Naive thymus-derived CD4-positive, alpha-beta T cell (primary cell): ENCODE measurements at regions not wholly inside any gene's neighbourhood (a gene's known extent, or its start where the extent isn't known, plus 50 kb on each side); places are given as distances from the start of the nearest gene placed in this dataset.

Experiments
- ATAC-seq: fragments of 150-1000 bp; cut with Tn5 transposase; 2 replicates; pipeline ENCODE4 v1.10.0; 2021; ENCODE audit warnings: mild to moderate bottlenecking, moderate library complexity
- CTCF ChIA-PET: fragments of 350-600 bp; sonication (Branson Sonifier 250); formaldehyde crosslinking; loops from one replicate; lab custom pipeline; 2021; ENCODE audit warnings: antibody characterized with exemption; lab: Charles Lee
- POLR2A ChIA-PET: fragments of 350-600 bp; sonication (Branson Sonifier 250); formaldehyde crosslinking; loops from one replicate; lab custom pipeline; 2021; ENCODE audit warnings: antibody characterized with exemption, inconsistent platforms; lab: Charles Lee
- DNase-seq, 9 donors: peaks; one replicate each; pipeline versions ENCODE4 v3.0.0 to v3.0.0-alpha.2; 2020 to 2022; ENCODE audit warnings: mixed read lengths in 1 of 9
- H3K27ac ChIP-seq: one replicate; pipeline ENCODE4 v1.7.0; 2013; ENCODE audit warnings: mild to moderate bottlenecking, low read depth, low read length, moderate library complexity
- H3K27me3 ChIP-seq, 2 donors: one replicate each; pipeline ENCODE4 v1.7.0; 2013; ENCODE audit warnings: low read length in 2 of 2, mild to moderate bottlenecking in 2 of 2, moderate library complexity in 2 of 2; ENCODE audit not compliant: control insufficient read depth in 2 of 2, insufficient read depth in 2 of 2
- H3K36me3 ChIP-seq, 3 experiments: 1 replicate in 2 of 3; 2 replicates in 1 of 3; pipeline ENCODE4 v1.7.0; 2013; ENCODE audit warnings: low read length in 3 of 3, mild to moderate bottlenecking in 3 of 3, moderate library complexity in 1 of 3; ENCODE audit not compliant: insufficient read depth in 3 of 3, control insufficient read depth in 2 of 3
- H3K4me1 ChIP-seq, 2 donors: one replicate each; pipeline ENCODE4 v1.7.0; 2013; ENCODE audit warnings: low read length in 2 of 2, mild to moderate bottlenecking in 2 of 2, moderate library complexity in 1 of 2; ENCODE audit not compliant: control insufficient read depth in 2 of 2, insufficient read depth in 2 of 2
- H3K4me3 ChIP-seq: 2 replicates; pipeline ENCODE4 v1.7.0; 2013; ENCODE audit warnings: mild to moderate bottlenecking, low read length
- H3K9me3 ChIP-seq, 3 experiments: 1 replicate in 2 of 3; 2 replicates in 1 of 3; pipeline ENCODE4 v1.7.0; 2013; ENCODE audit warnings: low read length in 3 of 3; ENCODE audit not compliant: control insufficient read depth in 2 of 3
- H3K27ac Mint-ChIP-seq, 9 donors: one replicate each; pipeline ENCODE4 v1.8.0; 2020 to 2022; ENCODE audit warnings: mixed read lengths in 9 of 9, mild to moderate bottlenecking in 8 of 9, moderate library complexity in 5 of 9, inconsistent platforms in 2 of 9
- H3K27me3 Mint-ChIP-seq, 5 donors: one replicate each; pipeline ENCODE4 v1.8.0; 2021 to 2022; ENCODE audit warnings: mixed read lengths in 5 of 5, mild to moderate bottlenecking in 1 of 5
- H3K36me3 Mint-ChIP-seq, 5 donors: one replicate each; pipeline ENCODE4 v1.8.0; 2020 to 2022; ENCODE audit warnings: mixed read lengths in 5 of 5, mild to moderate bottlenecking in 3 of 5, inconsistent platforms in 1 of 5
- H3K4me1 Mint-ChIP-seq, 7 donors: one replicate each; pipeline ENCODE4 v1.8.0; 2020 to 2022; ENCODE audit warnings: mixed read lengths in 7 of 7, mild to moderate bottlenecking in 3 of 7, inconsistent platforms in 1 of 7
- H3K4me3 Mint-ChIP-seq, 10 donors: one replicate each; pipeline ENCODE4 v1.8.0; 2020 to 2022; ENCODE audit warnings: mild to moderate bottlenecking in 10 of 10, mixed read lengths in 10 of 10, moderate library complexity in 6 of 10, inconsistent platforms in 2 of 10
- H3K9me3 Mint-ChIP-seq, 11 donors: one replicate each; pipeline ENCODE4 v1.8.0; 2020 to 2022; ENCODE audit warnings: mixed read lengths in 11 of 11, mild to moderate bottlenecking in 4 of 11, inconsistent platforms in 1 of 11, moderate library complexity in 1 of 11
- intact Hi-C, 2 donors: fragments of 100-400 bp; cut with micrococcal nuclease; formaldehyde crosslinking; loops; one replicate each; pipeline ENCODE4 v1.15.1; 2023

DNA sequence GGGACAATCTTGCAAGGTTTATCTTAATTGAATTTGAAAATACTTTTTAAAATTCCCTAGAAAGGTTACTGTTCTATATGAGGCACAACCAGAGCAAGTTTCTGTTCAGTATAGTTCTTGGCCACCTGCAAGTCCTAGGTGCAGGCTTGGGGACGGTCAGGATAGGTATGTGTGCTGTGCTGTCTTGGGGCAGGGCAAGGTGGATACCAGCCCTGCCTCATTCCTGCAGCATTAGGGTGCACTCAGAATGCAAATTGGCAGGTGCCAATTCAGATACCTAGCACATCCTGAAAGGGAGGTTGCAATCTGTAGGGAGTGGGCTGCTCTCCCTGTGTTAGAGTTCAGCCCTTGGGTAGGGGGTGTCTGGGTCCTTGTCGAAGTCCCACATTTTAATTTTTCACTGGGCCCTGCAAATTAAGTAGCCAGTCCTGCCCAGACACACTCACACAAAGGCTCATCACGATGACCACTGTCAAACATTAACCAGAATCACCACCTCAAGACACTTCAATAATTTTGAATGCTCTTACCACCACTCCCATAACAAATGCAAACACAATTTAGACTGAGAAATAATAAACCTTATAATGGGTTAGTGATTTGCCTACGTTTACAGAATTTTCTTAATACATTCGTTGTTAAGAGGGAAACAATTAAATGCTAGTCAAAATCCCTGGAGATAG lies 838.0 kb upstream of the NR2F2 start:
- POLR2A ChIA-PET, result no interaction called here
- no peak for ATAC-seq
- H3K27me3 Mint-ChIP-seq, result peaks cover 11 to 30% (median 27%) of the 10 kb centered on the region in 5 donors

DNA sequence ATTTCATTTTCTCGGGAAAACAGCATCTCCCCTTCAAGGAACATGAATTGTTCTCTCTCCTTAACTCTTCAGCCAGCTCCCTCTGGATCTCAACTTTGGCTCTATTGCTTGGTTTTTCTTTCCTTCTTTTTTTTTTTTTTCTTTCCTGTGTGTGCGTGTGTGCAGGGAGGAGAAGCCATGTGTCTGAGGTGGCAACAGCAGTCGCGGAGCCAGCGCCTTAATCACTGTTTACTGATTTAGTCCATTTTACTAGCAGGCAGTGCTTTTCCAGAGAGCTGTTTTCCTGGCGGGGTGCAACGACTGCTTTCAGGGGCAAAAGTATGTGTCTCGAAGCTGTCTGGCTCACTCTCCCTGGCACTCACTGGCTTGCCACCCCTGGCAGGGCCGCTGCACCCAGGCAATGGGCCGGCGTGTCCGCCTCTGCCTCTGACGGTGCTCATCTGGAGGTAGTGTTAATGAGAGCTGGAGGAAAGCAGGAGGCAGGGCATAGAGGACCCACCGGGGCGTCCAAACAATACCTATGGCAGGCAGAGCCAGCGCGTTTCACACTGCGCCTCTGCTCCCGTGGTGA lies 835.4 kb upstream of the NR2F2 start:
- no peak for DNase-seq
- intact Hi-C loops, result no loop called here
- POLR2A ChIA-PET, result no interaction called here
- Histone ChIP-seq H3K9me3 (no peaks in the 10 kb centered on the region), H3K4me1 (no peaks in the 10 kb centered on the region), H3K36me3 (no peaks in the 10 kb centered on the region), H3K4me3 (no peak overlapping the region), H3K27ac (no peak overlapping the region), H3K27me3 (no peaks in the 10 kb centered on the region)
- Mint-ChIP-seq H3K9me3 (peaks cover 0 to 4% (median 0%) of the 10 kb centered on the region in 11 donors), H3K36me3 (no peaks in the 10 kb centered on the region), H3K4me1 (peaks cover 0 to 19% (median 7%) of the 10 kb centered on the region in 7 donors), H3K27me3 (peaks cover 11 to 30% (median 27%) of the 10 kb centered on the region in 5 donors), H3K4me3 (no peak overlapping the region), H3K27ac (no peak overlapping the region)
- no peak for ATAC-seq
- CTCF ChIA-PET, result no interaction called here

More for the DNA sequence above, 838.0 kb upstream of the NR2F2 start:
- DNase-seq, result no peak
- CTCF ChIA-PET, result no interaction called here
- Histone ChIP-seq H3K9me3 (no peaks in the 10 kb centered on the region), H3K27ac (no peak overlapping the region), H3K4me3 (no peak overlapping the region), H3K36me3 (no peaks in the 10 kb centered on the region), H3K27me3 (no peaks in the 10 kb centered on the region), H3K4me1 (no peaks in the 10 kb centered on the region)
- no peak overlapping the region for H3K27ac Mint-ChIP-seq
- H3K4me3 Mint-ChIP-seq, result no peak overlapping the region
- H3K36me3 Mint-ChIP-seq, result no peaks in the 10 kb centered on the region
- no peaks in the 10 kb centered on the region for H3K4me1 Mint-ChIP-seq
- intact Hi-C loops, result no loop called here
- H3K9me3 Mint-ChIP-seq, result peaks cover 0 to 4% (median 0%) of the 10 kb centered on the region in 11 donors

- Mint-ChIP-seq H3K27ac (no peak overlapping the region), H3K27me3 (peaks cover 6 to 21% (median 19%) of the 10 kb centered on the region in 5 donors), H3K36me3 (no peaks in the 10 kb centered on the region), H3K4me3 (no peak overlapping the region), H3K9me3 (peaks cover 0 to 4% (median 0%) of the 10 kb centered on the region in 11 donors), H3K4me1 (peaks cover 0 to 25% (median 7%) of the 10 kb centered on the region in 7 donors)
- intact Hi-C loops, result no loop called here
- no peaks in the 10 kb centered on the region for H3K4me1 ChIP-seq
- no peaks in the 10 kb centered on the region for H3K9me3 ChIP-seq
- ChIA-PET CTCF (interaction anchor here (1.2 kb wide), 1 partner anchor 27 kb away, joined by 5 read pairs; no protein-coding TSS in a partner anchor), POLR2A (no interaction called here)
- ATAC-seq (no peak), DNase-seq (no peak)
- H3K27me3 ChIP-seq, result no peaks in the 10 kb centered on the region
- no peak overlapping the region for H3K27ac ChIP-seq
- H3K36me3 ChIP-seq, result no peaks in the 10 kb centered on the region
- H3K4me3 ChIP-seq, result no peak overlapping the region
Measured at GRCh38 chr15:95497634-95498033, 832.9 kb upstream of the NR2F2 start.

- ATAC-seq, result no peak
- Mint-ChIP-seq H3K27ac (no peak overlapping the region), H3K4me1 (peaks cover 0 to 25% (median 8%) of the 10 kb centered on the region in 7 donors), H3K9me3 (peaks cover 0 to 4% (median 0%) of the 10 kb centered on the region in 11 donors), H3K4me3 (no peak overlapping the region), H3K27me3 (peaks cover 4 to 21% (median 19%) of the 10 kb centered on the region in 5 donors), H3K36me3 (no peaks in the 10 kb centered on the region)
- Histone ChIP-seq H3K36me3 (no peaks in the 10 kb centered on the region), H3K27me3 (no peaks in the 10 kb centered on the region), H3K4me1 (no peaks in the 10 kb centered on the region), H3K9me3 (no peaks in the 10 kb centered on the region), H3K27ac (no peak overlapping the region), H3K4me3 (no peak overlapping the region)
- no peak for DNase-seq
- ChIA-PET POLR2A (no interaction called here), CTCF (no interaction called here)
- intact Hi-C loops, result no loop called here
Measured at GRCh38 chr15:95498961-95499360, 831.5 kb upstream of the NR2F2 start.

- peak overlapping the region in 1 of 9 donors; percentile 1 for H3K27ac Mint-ChIP-seq
- no peaks in the 10 kb centered on the region for H3K4me1 ChIP-seq
- H3K4me1 Mint-ChIP-seq, result peaks cover 0 to 25% (median 8%) of the 10 kb centered on the region in 7 donors
- H3K27ac ChIP-seq, result no peak overlapping the region
- no peaks in the 10 kb centered on the region for H3K36me3 Mint-ChIP-seq
- H3K4me3 ChIP-seq, result no peak overlapping the region
- intact Hi-C loops, result no loop called here
- H3K36me3 ChIP-seq, result no peaks in the 10 kb centered on the region
- no peaks in the 10 kb centered on the region for H3K9me3 ChIP-seq
- H3K27me3 ChIP-seq, result no peaks in the 10 kb centered on the region
- POLR2A ChIA-PET, result no interaction called here
- ATAC-seq (no peak), DNase-seq (no peak)
- CTCF ChIA-PET, result no interaction called here
- H3K9me3 Mint-ChIP-seq, result peaks cover 0 to 4% (median 0%) of the 10 kb centered on the region in 11 donors
- peaks cover 4 to 21% (median 19%) of the 10 kb centered on the region in 5 donors for H3K27me3 Mint-ChIP-seq
- no peak overlapping the region for H3K4me3 Mint-ChIP-seq
Measured at GRCh38 chr15:95499397-95499796, 831.1 kb upstream of the NR2F2 start.

- H3K36me3 Mint-ChIP-seq, result no peaks in the 10 kb centered on the region
- ATAC-seq, result no peak
Measured at GRCh38 chr15:95501865-95502264, 828.6 kb upstream of the NR2F2 start.

More at GRCh38 chr15:95501865-95502264, 828.6 kb upstream of the NR2F2 start:
- Histone ChIP-seq H3K4me3 (no peak overlapping the region), H3K36me3 (no peaks in the 10 kb centered on the region), H3K27me3 (no peaks in the 10 kb centered on the region), H3K9me3 (no peaks in the 10 kb centered on the region), H3K27ac (no peak overlapping the region), H3K4me1 (no peaks in the 10 kb centered on the region)
- Mint-ChIP-seq H3K9me3 (no peaks in the 10 kb centered on the region), H3K27me3 (peaks cover 0 to 6% (median 0%) of the 10 kb centered on the region in 5 donors), H3K27ac (no peak overlapping the region), H3K4me1 (peaks cover 0 to 25% (median 8%) of the 10 kb centered on the region in 7 donors), H3K4me3 (no peak overlapping the region)
- DNase-seq, result no peak
- POLR2A ChIA-PET, result no interaction called here
- CTCF ChIA-PET, result no interaction called here
- intact Hi-C loops, result no loop called here
